ENCODE measurements at regions not wholly inside any gene's neighbourhood (a gene's known extent, or its start where the extent isn't known, plus 50 kb on each side); places are given as distances from the start of the nearest gene placed in this dataset.

DNA sequence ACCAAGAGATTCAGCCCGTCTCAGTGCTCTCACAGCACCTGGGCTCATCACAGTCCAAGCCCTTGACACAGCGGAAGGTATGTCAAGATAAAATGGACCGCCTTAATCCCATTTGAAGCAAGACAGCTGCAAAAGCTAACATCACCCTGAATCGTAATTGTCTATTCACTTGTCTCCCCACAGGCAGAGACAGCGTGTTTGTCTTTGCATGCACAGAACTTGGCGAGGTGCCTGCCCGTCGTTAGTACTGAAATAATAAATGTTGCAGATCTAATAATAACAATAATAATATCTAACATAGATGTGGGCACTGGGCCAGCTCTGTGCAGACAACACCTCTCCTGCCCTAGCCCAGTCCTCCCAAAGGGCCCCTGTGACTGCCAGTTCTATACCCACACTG, 271.7 kb downstream of the NPHP4 start:
- TF ChIP-seq, protein P1, sequence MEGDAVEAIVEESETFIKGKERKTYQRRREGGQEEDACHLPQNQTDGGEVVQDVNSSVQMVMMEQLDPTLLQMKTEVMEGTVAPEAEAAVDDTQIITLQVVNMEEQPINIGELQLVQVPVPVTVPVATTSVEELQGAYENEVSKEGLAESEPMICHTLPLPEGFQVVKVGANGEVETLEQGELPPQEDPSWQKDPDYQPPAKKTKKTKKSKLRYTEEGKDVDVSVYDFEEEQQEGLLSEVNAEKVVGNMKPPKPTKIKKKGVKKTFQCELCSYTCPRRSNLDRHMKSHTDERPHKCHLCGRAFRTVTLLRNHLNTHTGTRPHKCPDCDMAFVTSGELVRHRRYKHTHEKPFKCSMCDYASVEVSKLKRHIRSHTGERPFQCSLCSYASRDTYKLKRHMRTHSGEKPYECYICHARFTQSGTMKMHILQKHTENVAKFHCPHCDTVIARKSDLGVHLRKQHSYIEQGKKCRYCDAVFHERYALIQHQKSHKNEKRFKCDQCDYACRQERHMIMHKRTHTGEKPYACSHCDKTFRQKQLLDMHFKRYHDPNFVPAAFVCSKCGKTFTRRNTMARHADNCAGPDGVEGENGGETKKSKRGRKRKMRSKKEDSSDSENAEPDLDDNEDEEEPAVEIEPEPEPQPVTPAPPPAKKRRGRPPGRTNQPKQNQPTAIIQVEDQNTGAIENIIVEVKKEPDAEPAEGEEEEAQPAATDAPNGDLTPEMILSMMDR (IDR thresholded peaks at IDR 0.05; ENCODE audit: low read length, missing control alignments), result no peak
- no peak for DNase-seq (ENCODE audit: low read depth)
- no peak overlapping the region for H3K4me3 ChIP-seq (replicated peaks; ENCODE audit: low read depth, low read length)

DNA sequence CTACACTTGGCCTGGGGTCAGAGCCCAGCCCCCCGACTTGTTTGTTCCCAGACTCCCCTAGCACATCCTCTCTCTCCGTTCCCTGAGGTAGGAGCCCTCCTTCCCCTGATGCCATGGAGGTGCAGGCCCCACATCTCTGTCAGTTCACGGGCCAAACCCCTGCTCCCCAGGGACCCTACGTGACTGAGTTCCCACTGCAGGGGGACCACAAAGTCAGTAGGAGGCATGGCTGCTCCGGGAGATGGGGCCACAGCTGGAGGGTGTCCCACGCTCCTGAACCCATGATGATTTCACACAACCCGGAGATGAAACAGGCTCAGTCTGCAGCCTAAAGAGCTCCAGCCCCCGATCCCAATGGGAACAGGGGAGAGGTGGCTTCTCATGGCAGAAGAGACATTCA, 272.2 kb downstream of the NPHP4 start:
- no peak for DNase-seq (ENCODE audit: low read depth)
- TF ChIP-seq, protein P1 (IDR thresholded peaks at IDR 0.05; ENCODE audit: low read length, missing control alignments), result no peak
- no peak overlapping the region for H3K4me3 ChIP-seq (replicated peaks; ENCODE audit: low read depth, low read length)

- TF ChIP-seq, protein P1 (IDR thresholded peaks at IDR 0.05; ENCODE audit: low read length, missing control alignments), result no peak
- no peak for DNase-seq (ENCODE audit: low read depth)
- no peak overlapping the region for H3K4me3 ChIP-seq (replicated peaks; ENCODE audit: low read depth, low read length)
Observed at GRCh38 chr1:5718831-5719632, 273.2 kb downstream of the NPHP4 start.

- TF ChIP-seq, protein P1 (IDR thresholded peaks at IDR 0.05; ENCODE audit: low read length, missing control alignments), result no peak
- H3K4me3 ChIP-seq (replicated peaks; ENCODE audit: low read depth, low read length), result no peak overlapping the region
- DNase-seq (ENCODE audit: low read depth), result no peak
Observed at GRCh38 chr1:5717031-5717682, 275.1 kb downstream of the NPHP4 start.

- no peak for DNase-seq (ENCODE audit: low read depth)
- TF ChIP-seq, protein P1 (IDR thresholded peaks at IDR 0.05; ENCODE audit: low read length, missing control alignments), result no peak
- H3K4me3 ChIP-seq (replicated peaks; ENCODE audit: low read depth, low read length), result no peak overlapping the region
Observed at GRCh38 chr1:5716126-5716525, 276.1 kb downstream of the NPHP4 start.

GRCh38 chr1:5713101-5714010, 278.9 kb downstream of the NPHP4 start:
- TF ChIP-seq, protein P1 (IDR thresholded peaks at IDR 0.05; ENCODE audit: low read length, missing control alignments), result no peak
- no peak for DNase-seq (ENCODE audit: low read depth)
- no peak overlapping the region for H3K4me3 ChIP-seq (replicated peaks; ENCODE audit: low read depth, low read length)

Data from fibroblast of pulmonary artery (primary cell).